ENCODE measurements at regions not wholly inside any gene's neighbourhood (a gene's known extent, or its start where the extent isn't known, plus 50 kb on each side); places are given as distances from the start of the nearest gene placed in this dataset.

DNA sequence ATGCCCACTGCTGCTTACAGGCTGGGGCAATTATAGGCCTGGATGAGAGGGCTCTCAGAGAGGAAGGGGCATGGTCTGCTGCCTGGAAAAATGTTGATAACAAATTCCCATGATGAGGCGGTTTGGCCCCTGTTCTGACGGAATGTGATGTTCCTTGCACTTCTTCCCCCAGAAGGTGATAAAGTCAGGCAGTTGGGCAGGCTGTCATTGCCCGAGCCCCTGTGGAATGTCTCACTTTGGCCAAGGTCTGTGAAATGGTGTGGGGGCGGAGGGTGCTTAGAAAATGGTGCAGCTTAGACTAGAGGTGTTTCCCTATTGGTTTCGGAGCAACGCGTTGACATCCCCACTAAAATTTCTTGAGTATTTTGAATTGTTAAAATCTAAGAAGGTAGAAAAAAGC, 1360.0 kb downstream of the AACS start:
- TF ChIP-seq POLR2AphosphoS5 (IDR thresholded peaks at IDR 0.05; ENCODE audit: insufficient read depth, low read depth, low read length) (no peak), EZH2 (IDR thresholded peaks at IDR 0.05; ENCODE audit: borderline replicate concordance, low read depth, low read length, severe bottlenecking) (no peak), POLR2A (IDR thresholded peaks at IDR 0.05; ENCODE audit: low read depth, low read length) (no peak)
- TF ChIP-seq, protein P1, sequence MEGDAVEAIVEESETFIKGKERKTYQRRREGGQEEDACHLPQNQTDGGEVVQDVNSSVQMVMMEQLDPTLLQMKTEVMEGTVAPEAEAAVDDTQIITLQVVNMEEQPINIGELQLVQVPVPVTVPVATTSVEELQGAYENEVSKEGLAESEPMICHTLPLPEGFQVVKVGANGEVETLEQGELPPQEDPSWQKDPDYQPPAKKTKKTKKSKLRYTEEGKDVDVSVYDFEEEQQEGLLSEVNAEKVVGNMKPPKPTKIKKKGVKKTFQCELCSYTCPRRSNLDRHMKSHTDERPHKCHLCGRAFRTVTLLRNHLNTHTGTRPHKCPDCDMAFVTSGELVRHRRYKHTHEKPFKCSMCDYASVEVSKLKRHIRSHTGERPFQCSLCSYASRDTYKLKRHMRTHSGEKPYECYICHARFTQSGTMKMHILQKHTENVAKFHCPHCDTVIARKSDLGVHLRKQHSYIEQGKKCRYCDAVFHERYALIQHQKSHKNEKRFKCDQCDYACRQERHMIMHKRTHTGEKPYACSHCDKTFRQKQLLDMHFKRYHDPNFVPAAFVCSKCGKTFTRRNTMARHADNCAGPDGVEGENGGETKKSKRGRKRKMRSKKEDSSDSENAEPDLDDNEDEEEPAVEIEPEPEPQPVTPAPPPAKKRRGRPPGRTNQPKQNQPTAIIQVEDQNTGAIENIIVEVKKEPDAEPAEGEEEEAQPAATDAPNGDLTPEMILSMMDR (IDR thresholded peaks at IDR 0.05; ENCODE audit: extremely low read depth in 1 of 2, insufficient read depth in 1 of 2, low read depth in 1 of 2, low read length in 2 of 2) = no peak

Data from endothelial cell of umbilical vein (primary cell).